ENCODE measurements at regions not wholly inside any gene's neighbourhood (a gene's known extent, or its start where the extent isn't known, plus 50 kb on each side); places are given as distances from the start of the nearest gene placed in this dataset.
A peak's percentile ranks its signal among the peaks of the same experiment; 100 is the strongest.
"Not testable (repeated sequence)": the region's sequence is repeated elsewhere in the genome, so short reads cannot be mapped to it uniquely, and the experiment has no call there.

DNA sequence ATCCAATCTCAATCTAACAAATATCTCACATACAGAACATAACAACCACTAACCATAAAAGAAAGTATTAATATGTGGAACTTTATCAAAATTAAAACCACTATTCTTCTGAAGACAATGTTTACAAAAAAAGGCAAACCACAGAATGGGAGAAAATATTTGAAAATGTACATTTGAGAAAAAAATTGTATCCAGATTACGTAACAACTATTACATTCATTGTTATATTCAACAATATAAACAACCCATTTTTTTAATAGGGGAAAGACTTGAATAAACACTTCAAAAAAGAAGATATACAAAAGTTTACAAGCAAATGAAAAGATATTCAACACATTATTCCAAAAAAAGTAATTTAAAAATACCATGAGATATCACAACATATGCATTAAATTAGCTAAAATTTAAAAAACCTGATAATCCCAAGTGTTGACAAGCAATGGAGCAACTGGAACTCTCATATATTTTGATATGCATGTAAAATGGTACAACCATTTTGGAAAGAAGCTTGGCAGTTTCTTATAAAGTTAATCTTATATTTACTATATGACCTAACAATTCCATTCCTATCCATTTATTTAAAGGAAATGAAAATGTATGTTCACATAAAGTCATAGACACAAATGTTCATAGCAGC lies 124.3 kb upstream of the CDYL start:
- no peak for DNase-seq

DNA sequence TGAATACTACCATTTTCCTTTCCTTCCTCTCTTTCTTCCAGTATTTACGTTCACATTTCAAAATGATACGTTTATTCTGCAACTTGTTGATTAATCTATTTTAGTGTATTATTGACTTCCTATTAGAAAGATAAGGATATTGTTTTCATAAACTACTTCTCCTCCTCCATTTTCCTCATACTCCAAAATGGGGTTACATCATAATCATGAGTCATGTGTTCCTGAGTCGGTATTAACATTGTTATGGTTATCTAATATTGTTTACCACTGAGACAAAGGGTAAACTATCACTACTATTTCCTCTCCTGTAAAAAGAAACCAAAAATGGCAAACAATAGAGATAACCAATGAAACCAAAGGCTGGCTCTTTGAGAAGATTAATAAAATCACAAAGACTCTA lies 126.5 kb upstream of the CDYL start:
- DNase-seq: no peak

DNA sequence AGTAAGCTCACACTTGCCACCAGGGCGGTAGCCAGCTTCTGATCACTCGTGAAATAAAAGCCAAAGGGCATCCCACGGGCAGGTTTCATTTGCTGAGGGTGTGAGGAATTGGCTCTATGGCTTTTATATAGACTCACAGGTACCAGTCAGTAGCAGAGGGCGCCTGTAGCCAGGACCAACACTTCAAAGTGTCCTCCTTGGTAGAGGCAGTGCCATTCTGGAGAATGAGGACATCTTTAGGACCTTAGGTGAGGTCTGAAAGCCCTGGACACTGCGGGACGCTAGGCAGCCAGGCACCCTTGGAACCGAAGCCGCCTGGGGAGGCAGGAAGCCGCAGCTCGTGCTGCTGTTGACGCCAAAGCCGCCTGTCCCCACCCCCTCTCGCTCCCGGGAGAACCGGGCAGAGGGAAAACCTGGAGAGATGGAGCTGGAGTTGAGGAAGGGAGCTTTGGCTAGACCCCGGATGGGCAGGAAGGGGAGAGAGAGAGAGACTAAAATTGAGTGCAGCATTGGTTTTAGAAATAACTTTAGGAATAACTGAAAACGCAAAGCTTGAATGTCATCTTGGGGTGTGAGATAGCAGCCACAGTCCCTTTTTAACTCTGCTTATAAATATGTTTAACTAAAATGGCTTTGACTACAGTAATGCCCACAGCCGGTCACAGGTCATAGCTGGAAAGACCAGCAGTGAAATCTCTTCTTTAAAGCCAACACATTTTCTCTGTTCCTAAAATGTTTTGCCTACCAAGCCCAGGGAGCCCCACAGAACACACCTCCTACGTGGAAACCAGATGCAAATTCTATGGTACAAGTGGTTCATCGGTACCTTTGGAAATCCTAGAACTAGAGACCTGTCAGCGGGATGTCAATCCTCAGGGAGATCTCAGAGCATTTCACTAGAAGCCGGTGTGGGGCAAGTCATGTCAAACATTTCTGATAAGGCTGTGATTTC lies 128.5 kb upstream of the CDYL start:
- peak; percentile 25 for DNase-seq

- DNase-seq: no peak
These were observed 130.4 kb upstream of the CDYL start for GRCh38 chr6:4645713-4646360.

GRCh38 chr6:4644996-4645395 lies 131.2 kb upstream of the CDYL start:
- no peak for DNase-seq

DNA sequence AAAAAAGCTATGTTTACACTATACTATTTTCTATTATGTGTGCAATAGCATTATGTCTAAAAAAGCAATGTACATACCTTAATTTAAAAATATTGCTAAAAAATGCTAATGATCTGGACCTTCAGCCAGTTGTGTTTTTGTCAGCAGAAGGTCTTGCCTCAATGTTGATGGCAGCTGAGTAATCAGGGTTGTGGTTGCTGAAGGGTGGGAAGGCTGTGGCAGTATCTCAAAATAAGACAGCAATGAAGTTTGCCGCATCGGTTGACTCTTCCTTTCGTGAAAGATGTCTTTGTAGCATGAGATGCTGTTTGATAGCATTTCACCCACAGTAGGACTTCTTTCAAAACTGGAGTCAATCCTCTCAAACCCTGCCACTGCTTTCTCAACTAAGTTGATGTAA lies 134.7 kb upstream of the CDYL start:
- DNase-seq: no peak

- no peak for DNase-seq
These were observed 136.1 kb upstream of the CDYL start for GRCh38 chr6:4640139-4640538.

DNA sequence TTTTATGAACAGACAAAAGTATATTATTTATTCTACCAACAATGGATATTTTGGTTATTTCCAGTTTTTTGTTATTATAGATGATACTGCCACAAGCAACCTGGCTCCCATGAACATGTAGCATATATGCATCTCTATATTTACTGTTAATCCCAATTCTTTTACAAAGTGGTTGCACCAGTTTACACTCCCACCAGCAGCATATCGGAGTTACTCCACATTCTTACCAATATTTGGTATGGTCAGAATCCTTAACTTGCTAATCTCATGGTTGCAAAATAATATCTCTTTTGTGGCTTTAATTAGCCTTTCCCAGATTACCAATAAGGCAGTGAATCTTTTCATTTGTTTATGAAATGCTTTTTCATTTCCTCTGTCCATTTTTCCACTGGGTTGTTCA lies 137.6 kb upstream of the CDYL start:
- DNase-seq: no peak

- peak; percentile 86 for DNase-seq
These were observed 138.3 kb upstream of the CDYL start for GRCh38 chr6:4637691-4638433.

- DNase-seq: no peak
These were observed 139.4 kb upstream of the CDYL start for GRCh38 chr6:4636881-4637224.

GRCh38 chr6:4636191-4636880 lies 139.9 kb upstream of the CDYL start:
- DNase-seq: no peak

DNA sequence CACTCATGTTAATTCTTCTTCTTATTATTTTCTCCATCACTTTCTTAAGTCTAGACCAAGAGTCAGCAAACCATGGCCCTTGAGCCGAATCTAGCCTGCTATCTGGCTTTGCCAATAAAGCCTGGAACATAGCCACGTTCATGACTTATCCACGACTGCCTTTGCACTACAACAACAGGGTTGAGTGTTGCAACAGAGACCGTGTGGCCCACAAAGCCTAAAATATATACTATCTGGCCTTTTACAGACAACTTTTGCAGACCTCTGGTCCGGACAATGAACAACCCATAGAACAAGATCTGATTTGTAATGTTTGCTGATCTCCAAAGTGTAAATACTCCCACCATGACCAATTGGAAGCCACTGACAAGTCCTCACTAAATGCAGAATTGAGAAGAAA lies 140.5 kb upstream of the CDYL start:
- DNase-seq: no peak

GRCh38 chr6:4632421-4632820 lies 143.8 kb upstream of the CDYL start:
- DNase-seq: no peak

- not testable (repeated sequence) for DNase-seq
These were observed 146.4 kb upstream of the CDYL start for GRCh38 chr6:4629789-4630188.

GRCh38 chr6:4625557-4625956 lies 150.6 kb upstream of the CDYL start:
- DNase-seq: no peak

- DNase-seq: no peak
These were observed 151.5 kb upstream of the CDYL start for GRCh38 chr6:4624726-4625125.

DNA sequence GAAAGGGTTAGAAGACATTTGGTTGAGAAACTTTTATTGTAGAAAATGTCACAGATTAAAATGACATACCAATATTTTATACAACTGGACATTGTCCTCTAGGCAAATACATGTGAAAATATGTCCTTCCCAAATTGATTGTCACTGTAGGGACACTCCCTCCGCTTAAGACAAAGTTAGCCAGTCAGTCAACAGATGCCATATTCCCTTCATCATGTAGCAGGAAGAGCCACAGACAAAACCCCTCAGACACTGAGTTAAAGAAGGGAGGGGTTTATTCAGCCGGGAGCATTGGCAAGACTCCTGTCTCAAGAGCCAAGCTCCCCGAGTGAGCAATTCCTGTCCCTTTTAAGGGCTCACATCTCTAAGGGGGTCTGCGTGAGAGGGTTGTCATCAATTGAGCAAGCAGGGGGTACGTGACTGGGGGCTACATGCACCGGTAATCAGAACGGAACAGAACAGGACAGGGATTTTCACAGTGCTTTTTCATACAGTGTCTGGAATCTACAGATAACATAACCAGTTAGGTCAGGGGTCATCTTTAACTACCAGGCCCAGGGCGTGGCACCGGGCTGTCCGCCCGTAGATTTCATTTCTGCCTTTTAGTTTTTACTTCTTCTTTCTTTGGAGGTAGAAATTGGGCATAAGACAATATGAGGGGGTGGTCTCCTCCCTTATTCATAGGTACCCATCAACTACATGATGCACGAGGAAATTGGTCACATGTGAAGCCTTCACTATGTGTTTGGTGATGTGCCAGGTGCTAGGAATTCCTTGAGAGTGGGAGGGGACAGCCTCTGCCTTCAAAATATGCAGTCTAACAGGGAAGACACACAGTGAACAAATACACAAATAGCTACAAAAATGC lies 155.7 kb upstream of the CDYL start:
- DNase-seq: no peak

- no peak for DNase-seq
These were observed 159.9 kb upstream of the CDYL start for GRCh38 chr6:4616311-4616710.

- DNase-seq: no peak
These were observed 160.3 kb upstream of the CDYL start for GRCh38 chr6:4615891-4616290.

- no peak for DNase-seq
These were observed 161.0 kb upstream of the CDYL start for GRCh38 chr6:4615231-4615630.

GRCh38 chr6:4614637-4615036 lies 161.6 kb upstream of the CDYL start:
- DNase-seq: no peak

DNA sequence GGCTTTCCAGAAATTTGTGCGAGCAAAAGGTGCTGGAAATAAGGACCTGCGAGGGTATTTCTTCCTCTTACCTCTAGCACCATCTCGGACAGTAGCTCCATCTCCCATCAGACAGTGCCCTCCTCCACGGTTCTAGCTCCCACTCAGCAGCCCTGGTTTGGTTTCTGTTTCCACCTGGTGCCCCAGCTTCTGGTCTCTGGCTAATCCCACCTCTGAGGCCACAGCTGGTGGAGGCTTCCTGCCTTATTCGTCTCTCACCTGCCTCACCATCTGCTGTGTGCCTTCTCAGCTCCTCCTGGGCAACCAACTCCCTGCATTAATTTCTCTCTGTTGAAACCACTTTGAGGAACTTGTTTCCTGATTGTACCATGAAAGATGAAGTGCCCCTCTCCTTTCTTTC lies 162.4 kb upstream of the CDYL start:
- DNase-seq: no peak
